Suprapubic skin (tissue), 3 donors: ENCODE measurements at regions not wholly inside any gene's neighbourhood (a gene's known extent, or its start where the extent isn't known, plus 50 kb on each side); places are given as distances from the start of the nearest gene placed in this dataset.
"Not testable (repeated sequence)": the region's sequence is repeated elsewhere in the genome, so short reads cannot be mapped to it uniquely, and the experiment has no call there.

Source experiments
- EP300 ChIP-seq: sonication (generic); formaldehyde crosslinking; IDR thresholded peaks from one replicate; pipeline ENCODE4 v1.6.1; 2017; ENCODE audit warnings: antibody characterized with exemption
- POLR2A ChIP-seq, 2 donors: fragments of 450-650 bp; IDR thresholded peaks; one replicate each; pipeline ENCODE4 v1.6.1; 2017; ENCODE audit warnings: antibody characterized with exemption in 2 of 2, mild to moderate bottlenecking in 2 of 2, moderate library complexity in 2 of 2
- TF ChIP-seq, protein P1 (sequence below), 2 donors: fragments of 200-600 bp in 1 of 2; fragments of 450-650 bp in 1 of 2; sonication (generic) in 1 of 2; IDR thresholded peaks; one replicate each; pipeline ENCODE4 v1.5.1; 2016 to 2019; ENCODE audit warnings: antibody characterized with exemption in 2 of 2, mild to moderate bottlenecking in 1 of 2, moderate library complexity in 1 of 2

DNA sequence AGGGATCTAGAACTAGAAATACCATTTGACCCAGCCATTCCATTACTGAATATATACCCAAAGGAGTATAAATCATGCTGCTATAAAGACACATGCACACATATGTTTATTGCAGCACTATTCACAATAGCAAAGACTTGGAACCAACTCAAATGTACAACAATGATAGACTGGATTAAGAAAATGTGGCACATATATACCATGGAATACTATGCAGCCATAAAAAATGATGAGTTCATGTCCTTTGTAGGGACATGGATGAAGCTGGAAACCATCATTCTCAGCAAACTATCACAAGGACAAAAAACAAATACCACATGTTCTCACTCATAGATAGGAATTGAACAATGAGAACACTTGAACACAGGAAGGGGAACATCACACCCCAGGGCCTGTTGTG lies 125.6 kb downstream of the NUFIP1 start:
- TF ChIP-seq, protein P1, sequence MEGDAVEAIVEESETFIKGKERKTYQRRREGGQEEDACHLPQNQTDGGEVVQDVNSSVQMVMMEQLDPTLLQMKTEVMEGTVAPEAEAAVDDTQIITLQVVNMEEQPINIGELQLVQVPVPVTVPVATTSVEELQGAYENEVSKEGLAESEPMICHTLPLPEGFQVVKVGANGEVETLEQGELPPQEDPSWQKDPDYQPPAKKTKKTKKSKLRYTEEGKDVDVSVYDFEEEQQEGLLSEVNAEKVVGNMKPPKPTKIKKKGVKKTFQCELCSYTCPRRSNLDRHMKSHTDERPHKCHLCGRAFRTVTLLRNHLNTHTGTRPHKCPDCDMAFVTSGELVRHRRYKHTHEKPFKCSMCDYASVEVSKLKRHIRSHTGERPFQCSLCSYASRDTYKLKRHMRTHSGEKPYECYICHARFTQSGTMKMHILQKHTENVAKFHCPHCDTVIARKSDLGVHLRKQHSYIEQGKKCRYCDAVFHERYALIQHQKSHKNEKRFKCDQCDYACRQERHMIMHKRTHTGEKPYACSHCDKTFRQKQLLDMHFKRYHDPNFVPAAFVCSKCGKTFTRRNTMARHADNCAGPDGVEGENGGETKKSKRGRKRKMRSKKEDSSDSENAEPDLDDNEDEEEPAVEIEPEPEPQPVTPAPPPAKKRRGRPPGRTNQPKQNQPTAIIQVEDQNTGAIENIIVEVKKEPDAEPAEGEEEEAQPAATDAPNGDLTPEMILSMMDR (IDR thresholded peaks at IDR 0.05) = not testable (repeated sequence)
- not testable (repeated sequence) for TF ChIP-seq POLR2A (IDR thresholded peaks at IDR 0.05); EP300
